ENCODE measurements at regions not wholly inside any gene's neighbourhood (a gene's known extent, or its start where the extent isn't known, plus 50 kb on each side); places are given as distances from the start of the nearest gene placed in this dataset.

GRCh38 chr6:67300430-67301040 lies 1334.5 kb upstream of the ADGRB3 start:
- DNase-seq: no peak

- DNase-seq: no peak
Measured at GRCh38 chr6:67292169-67292568, 1342.9 kb upstream of the ADGRB3 start.

- DNase-seq: no peak
Measured at GRCh38 chr6:67287566-67287965, 1347.5 kb upstream of the ADGRB3 start.

GRCh38 chr6:67285770-67286495 lies 1349.1 kb upstream of the ADGRB3 start:
- no peak for DNase-seq

- DNase-seq: no peak
Measured at GRCh38 chr6:67277312-67277711, 1357.8 kb upstream of the ADGRB3 start.

- DNase-seq: no peak
Measured at GRCh38 chr6:67265996-67266921, 1368.8 kb upstream of the ADGRB3 start.

GRCh38 chr6:67252663-67253062 lies 1382.4 kb upstream of the ADGRB3 start:
- no peak for DNase-seq

- no peak for DNase-seq
Measured at GRCh38 chr6:67248077-67248476, 1387.0 kb upstream of the ADGRB3 start.

GRCh38 chr6:67244037-67244436 lies 1391.0 kb upstream of the ADGRB3 start:
- no peak for DNase-seq

- DNase-seq: no peak
Measured at GRCh38 chr6:67237277-67237676, 1397.8 kb upstream of the ADGRB3 start.

GRCh38 chr6:67231092-67231491 lies 1404.0 kb upstream of the ADGRB3 start:
- no peak for DNase-seq

- DNase-seq: no peak
Measured at GRCh38 chr6:67224989-67225388, 1410.1 kb upstream of the ADGRB3 start.

GRCh38 chr6:67221226-67221625 lies 1413.9 kb upstream of the ADGRB3 start:
- DNase-seq: no peak

- no peak for DNase-seq
Measured at GRCh38 chr6:67219346-67219745, 1415.7 kb upstream of the ADGRB3 start.

- no peak for DNase-seq
Measured at GRCh38 chr6:67212584-67212983, 1422.5 kb upstream of the ADGRB3 start.

- no peak for DNase-seq
Measured at GRCh38 chr6:67210450-67210849, 1424.6 kb upstream of the ADGRB3 start.

- no peak for DNase-seq
Measured at GRCh38 chr6:67201563-67201962, 1433.5 kb upstream of the ADGRB3 start.

- DNase-seq: no peak
Measured at GRCh38 chr6:67200626-67201403, 1434.3 kb upstream of the ADGRB3 start.

GRCh38 chr6:67199425-67199824 lies 1435.7 kb upstream of the ADGRB3 start:
- DNase-seq: no peak

- DNase-seq: no peak
Measured at GRCh38 chr6:67190733-67191132, 1444.3 kb upstream of the ADGRB3 start.

GRCh38 chr6:67184405-67184804 lies 1450.7 kb upstream of the ADGRB3 start:
- DNase-seq: no peak

GRCh38 chr6:67175101-67175500 lies 1460.0 kb upstream of the ADGRB3 start:
- no peak for DNase-seq

- DNase-seq: no peak
Measured at GRCh38 chr6:67165606-67166005, 1458.6 kb upstream of the EYS start.
